NCI-H2227 (cell line): ENCODE measurements at regions not wholly inside any gene's neighbourhood (a gene's known extent, or its start where the extent isn't known, plus 50 kb on each side); places are given as distances from the start of the nearest gene placed in this dataset.
"Not testable (repeated sequence)": the region's sequence is repeated elsewhere in the genome, so short reads cannot be mapped to it uniquely, and the experiment has no call there.

Experiments used
- DNase-seq: peaks from one replicate; lab custom pipeline; 2025; ENCODE audit not compliant: unreplicated experiment; lab: John Stamatoyannopoulos, UW

DNA sequence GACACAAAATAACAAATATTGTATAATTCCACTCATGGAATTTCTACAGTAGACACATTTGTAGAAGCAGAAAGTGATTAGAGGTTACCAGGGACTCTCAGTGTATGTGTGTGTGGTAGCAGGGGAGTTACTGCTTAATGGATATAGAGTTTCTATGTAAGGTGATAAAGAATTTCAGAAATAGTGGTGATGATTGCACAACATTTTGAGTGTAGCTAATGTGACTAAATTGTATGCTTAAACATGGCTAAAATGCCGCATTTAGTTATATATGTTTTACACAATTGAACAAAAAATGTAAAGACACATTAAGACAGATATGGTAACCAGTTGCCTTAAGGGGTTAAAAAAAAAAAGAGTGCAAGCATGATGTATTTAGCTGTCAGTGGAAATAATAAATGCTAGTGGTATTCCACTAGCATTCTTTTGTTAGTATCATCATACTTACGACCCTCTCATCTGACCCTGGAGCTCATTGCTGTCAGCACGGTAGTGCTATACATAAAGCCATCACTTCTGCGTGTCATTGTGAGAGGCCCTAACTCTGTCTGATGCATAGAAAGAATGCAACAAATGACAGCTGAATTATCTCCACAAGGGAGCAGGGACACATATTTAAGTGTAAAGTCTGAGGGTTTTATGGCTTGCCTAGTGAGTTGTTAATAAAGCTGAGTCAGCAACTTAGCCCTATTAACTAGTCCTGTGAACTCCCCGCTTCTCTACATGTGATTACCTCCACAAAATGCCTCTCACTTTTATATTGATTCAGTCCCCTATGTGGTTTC is 134.1 kb upstream of the RXFP2 start:
- DNase-seq = no peak

DNA sequence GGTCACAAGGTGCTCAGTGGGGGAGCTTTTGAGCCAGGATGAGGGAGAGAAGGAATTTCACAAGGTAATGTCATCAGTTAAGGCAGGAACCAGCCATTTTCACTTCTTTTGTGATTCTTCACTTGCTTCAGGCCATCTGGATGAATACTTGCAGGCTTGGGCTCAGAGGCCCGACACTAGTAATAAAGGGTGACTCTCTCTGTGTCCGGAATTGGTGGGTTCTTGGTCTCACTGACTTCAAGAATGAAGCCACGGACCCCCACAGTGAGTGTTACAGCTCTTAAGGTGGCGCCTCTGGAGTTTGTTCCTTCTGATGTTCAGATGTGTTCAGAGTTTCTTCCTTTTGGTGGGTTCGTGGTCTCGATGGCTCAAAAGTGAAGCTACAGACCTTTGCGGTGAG is 131.8 kb upstream of the RXFP2 start:
- DNase-seq = not testable (repeated sequence)

- not testable (repeated sequence) for DNase-seq
These were observed 130.5 kb upstream of the RXFP2 start for GRCh38 chr13:31608780-31609179.

GRCh38 chr13:31610270-31610998 is 128.9 kb upstream of the RXFP2 start:
- no peak for DNase-seq

DNA sequence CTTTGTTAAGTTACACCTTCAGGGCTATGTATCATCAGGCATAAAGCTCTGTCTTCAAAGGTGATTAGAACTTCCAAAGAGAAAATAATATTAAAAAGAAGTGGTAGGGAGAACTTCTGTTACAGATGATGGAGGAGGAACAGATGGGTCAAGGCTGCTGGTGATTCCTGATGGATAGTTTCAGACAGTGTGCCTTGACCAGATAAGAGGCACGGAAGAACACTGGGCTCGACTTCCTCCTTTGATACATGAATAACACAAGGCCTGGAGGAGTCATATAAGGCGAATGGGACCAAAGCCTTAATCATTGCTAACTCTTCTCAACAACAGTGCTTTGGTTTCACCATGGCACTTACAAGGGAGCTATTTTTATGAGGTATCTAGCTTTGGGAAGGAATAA is 128.1 kb upstream of the RXFP2 start:
- no peak for DNase-seq

- DNase-seq = no peak
These were observed 125.3 kb upstream of the RXFP2 start for GRCh38 chr13:31614073-31614472.

DNA sequence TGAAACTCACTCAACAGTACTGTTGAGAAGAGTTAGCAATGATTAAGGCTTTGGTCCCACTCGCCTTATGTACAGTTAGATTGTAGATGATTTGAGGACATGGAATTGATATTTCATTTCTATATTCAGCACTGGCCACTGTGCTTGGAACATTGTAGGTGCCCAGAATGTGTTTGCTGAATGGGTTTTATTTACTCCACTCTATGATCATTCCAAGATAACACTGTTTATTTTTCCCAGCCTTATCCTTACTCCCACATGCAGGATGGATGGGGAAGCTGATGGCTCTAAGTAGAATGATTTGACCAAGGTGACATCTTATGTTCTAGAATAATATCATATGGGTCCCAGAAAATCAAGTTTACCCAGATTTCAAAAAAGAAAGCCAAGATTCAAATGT is 124.6 kb upstream of the RXFP2 start:
- no peak for DNase-seq

- DNase-seq = no peak
These were observed 114.2 kb upstream of the RXFP2 start for GRCh38 chr13:31625115-31625514.

DNA sequence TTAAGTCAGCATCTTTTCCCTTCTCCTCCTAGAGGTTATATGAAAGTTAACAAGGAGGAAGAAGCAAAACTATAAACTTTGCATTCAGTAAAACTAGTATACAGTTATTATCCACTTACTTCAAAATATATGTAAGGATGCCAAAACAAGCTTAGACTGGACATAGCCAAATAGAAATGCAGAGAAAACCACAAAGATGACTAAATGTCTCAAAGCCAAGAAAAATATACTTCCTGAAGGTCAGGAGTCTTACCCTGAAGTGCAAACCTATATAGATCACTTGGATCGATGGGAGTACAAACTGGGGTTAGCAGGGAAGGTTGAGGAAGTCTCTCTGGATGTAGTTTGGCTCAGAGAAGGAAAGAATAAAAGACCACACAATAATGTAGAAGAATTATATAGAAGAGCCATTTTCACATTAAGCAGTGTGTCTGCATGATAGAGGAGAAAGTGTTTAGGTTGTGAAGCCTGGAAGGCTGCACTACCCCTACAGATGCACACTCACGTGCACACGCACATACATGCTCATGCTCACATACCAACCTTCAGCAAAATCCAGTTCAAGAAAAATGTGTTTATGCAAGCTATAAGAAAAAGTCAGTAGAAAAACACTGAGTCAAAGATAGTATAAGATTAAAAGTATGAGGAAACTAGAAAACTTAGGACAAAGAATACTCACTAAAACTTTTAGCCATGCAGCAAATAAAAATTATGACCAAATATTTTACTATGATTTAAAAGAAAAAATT is 112.1 kb upstream of the RXFP2 start:
- DNase-seq = no peak

GRCh38 chr13:31629085-31629780 is 110.1 kb upstream of the RXFP2 start:
- DNase-seq = no peak

GRCh38 chr13:31631071-31631470 is 108.3 kb upstream of the RXFP2 start:
- DNase-seq = no peak

DNA sequence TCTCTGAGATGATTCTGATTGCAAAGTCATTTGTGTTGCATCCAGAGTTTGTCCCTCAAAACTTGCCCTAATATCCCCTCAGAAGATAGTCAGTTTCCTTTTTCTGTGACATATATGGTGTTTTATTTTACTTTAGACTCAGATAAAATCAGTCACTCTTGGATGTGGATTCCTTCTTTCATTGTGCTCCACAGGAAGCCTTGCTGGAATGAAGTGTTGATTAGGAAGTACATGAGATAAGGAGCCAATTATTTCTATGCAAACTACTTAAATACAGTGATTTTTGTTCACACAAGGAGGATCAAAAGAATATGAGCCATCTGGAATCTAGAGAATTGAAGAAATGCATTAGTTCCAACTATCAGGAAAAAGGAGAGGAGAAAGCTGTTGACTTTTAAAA is 107.6 kb upstream of the RXFP2 start:
- DNase-seq = no peak

- no peak for DNase-seq
These were observed 100.7 kb upstream of the RXFP2 start for GRCh38 chr13:31638577-31638976.

DNA sequence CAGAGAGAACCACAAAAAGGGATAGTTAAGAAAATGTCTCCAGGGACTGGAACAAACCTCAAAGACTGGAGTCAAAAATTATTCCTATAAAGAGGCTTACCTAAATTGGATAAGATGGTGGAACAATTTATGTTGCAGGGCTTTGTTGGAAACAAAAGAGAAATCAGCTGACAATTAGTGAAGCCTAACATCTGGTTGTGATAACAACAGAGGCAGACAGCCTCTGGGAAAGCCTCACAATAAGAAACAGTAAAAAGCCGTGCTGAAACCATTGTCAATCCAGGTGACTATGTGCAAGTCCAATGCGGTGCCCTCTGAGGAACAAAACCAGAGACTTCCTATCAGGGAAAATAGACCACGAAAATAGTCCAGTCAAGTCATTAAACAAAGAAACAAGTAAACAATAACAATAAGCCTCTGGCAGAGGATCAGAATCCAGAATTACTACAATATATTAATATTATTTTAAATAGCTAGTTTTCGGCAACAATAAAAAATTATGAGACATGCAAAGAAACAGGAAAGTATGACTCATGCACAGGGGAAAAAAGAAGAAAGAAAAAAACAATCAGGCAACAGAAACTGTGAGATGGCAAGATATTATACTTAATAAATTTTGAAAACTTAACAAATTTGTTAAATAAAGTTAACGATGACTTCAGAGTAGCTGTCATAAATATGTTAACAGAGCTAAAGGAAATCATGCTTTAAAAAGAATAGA is 99.7 kb upstream of the RXFP2 start:
- no peak for DNase-seq

DNA sequence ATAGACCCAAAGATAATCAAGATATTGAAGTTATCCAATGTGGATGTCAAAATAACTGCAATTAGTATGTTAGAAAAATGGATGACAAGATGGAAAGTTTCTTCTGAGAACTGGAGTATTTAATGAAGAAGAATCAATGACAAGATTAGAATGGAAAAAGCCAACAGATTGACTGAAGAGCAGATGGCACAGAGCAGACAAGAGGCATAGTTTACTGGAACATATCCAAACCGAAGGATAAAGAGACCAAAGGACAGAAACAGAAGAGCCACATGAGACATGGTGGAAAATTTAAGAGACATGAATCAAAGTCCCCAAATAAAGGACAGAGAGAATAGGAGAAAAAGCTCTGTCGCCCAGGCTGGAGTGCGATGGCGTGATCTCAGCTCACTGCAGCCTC is 89.6 kb upstream of the RXFP2 start:
- DNase-seq = no peak

DNA sequence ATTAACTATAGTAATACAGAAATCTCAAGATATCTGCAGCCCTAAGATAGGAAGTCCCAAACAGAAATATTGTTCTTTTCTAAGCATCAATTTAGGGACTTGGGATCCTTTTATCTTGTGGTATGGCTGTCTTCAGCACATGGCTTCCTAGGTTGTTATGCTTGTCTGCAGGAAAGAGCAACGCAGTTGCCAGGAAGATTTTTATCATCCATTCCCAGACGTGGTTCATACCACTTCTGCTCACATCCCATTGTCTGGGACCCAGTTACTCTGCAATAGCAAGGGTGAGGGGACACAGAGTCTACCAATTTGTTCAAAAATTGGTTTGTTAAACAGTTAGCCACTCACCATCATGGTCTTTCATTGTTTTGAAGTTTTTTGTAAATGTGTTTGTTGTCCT is 85.6 kb upstream of the RXFP2 start:
- no peak for DNase-seq

- no peak for DNase-seq
These were observed 75.3 kb upstream of the RXFP2 start for GRCh38 chr13:31663880-31664585.

GRCh38 chr13:31670831-31671617 is 68.3 kb upstream of the RXFP2 start:
- no peak for DNase-seq

DNA sequence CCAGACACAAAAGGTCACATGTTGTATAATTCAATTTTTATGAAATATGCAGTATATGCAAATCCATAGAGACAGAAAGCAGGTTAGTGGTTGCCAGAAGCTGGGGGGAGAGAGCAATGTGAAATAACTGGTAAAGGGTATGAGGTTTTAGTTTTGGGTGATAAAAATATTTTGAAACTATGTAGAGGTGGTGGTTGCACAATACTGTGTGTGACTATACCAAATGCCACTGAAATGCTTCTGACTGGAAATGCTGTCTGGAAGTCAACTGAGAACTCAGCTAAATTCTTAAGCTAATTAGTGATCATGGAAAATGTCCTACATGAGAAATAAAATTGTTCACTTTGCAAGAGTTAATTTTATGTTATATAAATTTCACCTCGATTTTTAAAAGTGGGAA is 65.3 kb upstream of the RXFP2 start:
- no peak for DNase-seq
